COR-L47 (cell line): ENCODE measurements at regions not wholly inside any gene's neighbourhood (a gene's known extent, or its start where the extent isn't known, plus 50 kb on each side); places are given as distances from the start of the nearest gene placed in this dataset.

Source experiments
- DNase-seq: peaks from one replicate; lab custom pipeline; 2025; lab: John Stamatoyannopoulos, UW

DNA sequence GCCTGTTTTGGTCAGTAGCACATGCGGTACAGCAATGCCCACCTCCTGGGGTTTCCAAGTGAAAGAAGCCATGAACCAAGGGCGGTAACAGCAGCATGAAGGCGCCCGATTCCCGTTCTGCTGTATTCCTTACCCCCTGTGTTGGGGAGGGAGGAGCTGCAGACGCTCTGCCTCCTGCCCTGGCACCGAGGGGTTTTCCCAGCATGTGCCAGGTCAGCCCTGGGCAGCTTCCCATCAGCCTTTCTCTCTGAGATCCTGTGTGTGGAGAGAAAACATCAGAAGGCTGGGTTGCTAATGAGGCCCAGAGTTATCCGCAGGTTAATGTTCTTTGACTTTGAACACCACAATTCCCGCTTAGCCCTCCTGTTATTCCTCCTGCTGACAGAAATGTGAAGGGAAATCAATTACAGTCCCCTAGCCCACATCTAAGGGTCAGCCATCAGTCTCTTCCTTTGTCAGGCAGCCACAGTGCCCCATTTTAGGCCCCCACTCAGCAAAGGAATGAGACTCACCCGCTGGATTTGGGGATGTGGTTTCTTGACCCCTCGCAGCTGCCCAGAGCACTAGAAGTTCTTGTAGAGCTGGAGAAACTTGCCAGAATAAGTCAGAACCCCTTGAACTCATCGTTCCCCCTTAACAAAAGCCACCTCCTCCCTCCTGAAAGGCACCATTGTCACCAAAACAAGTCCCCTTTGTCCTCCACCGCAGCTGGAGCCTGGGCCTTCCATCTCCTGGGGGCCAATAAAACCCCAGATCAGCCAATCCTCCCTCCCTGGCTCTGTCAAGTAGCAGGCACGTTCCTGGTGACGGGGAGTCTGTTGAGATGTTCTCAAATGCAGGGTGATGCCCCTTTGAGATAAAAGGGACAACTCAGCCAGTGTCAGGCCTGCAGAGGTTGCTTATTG is 168.5 kb downstream of the KATNIP start:
- DNase-seq, result no peak

DNA sequence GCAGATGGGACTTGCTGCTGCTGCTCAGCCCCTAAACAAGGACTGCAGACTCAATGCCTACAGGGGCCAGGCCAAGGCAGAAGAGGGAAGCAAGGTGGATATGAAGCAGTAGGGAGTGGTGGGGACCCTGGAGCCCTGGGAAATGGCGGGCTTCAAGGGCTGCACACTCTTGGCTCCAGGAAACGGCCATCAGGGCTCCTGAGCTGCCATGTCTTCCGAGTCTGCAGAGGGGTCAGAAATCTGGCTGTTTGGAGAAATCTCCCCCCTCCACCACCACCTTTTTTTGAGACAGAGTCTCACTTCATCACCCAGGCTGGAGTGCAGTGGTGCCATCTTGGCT is 169.1 kb downstream of the KATNIP start:
- no peak for DNase-seq

DNA sequence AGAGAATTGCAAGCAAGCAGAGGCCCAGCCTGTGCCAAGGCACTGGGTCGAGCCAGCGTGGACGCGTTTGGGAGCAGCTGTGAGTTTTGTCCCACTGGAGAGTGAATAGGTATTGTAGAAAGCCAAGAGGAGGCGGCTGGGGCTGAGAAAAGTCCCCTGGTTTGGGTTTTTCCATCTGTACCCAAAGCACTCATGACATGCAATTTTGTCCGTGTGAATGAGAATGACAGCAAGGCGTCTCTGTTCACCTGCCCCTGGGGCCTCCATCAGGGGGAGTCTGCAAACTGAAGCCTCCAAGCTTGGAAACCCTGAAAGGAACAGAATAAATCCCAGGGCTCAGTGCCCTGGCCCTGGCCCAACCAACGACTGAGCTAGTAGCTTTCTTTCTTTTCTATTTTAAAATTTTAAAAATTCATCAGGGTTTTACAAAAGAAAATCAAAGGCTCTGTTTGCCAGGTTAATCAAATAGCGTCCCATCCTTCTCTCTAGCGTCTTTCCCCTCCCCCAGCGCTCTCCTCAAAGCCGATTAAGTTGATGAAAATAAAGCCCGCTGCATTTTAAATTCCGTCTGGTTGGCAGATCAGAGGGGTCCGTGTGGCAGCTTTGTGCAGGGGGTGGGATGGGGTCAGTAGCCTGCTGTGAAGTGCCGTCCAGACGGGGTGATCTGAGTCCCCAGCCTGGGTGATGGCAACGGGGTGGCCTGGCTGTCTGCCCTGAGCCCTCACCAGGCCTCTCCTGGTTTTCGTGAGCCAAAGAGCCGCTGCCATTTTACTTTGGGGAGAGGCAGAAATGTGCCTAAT is 171.0 kb downstream of the KATNIP start:
- DNase-seq, result no peak

DNA sequence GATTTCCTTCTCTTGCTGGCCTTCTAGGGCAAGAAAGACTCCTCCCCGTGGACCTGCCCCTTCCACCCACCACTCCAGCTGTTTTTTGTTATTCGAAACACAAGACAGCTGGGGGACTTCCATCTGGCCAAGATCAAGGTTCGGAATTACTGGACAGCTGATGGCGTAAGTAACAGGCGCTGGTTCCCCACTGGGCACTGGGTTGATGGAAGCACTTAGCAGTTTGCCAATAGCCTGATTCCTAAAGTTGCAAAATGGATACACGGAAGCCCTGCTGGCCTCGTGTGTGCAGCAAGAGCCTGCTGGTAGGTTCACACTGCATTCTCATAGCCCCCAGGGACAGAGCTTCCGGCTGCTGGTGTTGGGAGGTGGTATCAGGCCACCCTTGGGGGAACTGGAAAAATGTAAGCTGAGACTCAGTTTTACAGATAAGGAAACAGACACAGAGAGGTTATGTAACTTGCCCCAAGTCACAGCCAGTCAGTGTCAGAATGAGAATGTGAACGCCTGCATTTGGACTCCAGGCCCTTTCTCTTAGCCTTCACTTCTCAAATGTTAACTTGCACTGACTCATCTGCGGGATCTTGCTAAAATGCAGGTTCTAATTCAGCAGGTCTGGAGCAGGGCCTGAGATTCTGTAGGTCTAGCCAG is 171.7 kb downstream of the KATNIP start:
- DNase-seq, result no peak

DNA sequence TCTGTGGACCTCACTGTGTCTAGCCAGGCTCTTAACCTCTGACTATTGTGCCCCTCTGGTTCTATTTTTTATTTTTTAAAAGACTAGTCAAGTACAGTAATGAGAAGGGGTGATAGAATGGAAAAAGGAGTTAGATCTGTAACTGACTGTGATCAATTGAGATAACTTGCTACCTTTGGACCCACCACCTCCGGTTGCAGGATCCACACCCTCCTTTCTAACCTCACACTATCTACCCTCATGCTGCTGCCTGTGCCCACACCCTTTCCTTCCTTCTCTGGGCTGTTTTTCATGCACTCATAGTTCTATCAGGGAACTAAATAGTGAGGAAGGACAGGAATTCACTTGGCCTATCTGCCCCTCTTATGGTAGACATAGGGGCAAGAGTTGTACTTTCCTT is 172.3 kb downstream of the KATNIP start:
- DNase-seq, result no peak

DNA sequence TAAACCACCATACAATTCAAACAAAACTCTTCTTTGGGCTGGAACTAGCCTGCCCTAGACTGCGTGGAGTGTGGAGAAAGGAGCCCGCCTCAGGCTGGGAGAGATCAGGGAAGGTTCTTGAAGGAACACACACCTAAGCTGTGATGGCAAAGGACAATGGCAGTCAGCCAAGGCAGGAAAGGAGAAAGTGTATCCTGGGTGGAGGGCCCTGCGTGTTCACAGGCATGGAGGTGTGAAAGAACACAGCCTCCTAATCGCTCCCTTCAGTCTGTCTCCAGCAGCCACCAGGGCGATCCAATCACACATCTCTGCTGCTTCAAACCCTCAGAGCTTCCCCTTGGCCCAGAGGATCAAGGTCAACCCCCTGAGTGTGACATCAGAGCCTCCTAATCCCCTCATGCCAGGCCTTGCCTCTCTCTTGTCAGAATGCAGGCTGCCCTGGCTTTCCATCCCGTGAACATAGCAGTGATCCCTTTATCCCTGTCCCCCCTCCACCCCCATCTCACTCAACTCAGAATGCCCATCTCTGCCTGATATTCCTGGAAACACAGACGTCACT is 173.0 kb downstream of the KATNIP start:
- no peak for DNase-seq

DNA sequence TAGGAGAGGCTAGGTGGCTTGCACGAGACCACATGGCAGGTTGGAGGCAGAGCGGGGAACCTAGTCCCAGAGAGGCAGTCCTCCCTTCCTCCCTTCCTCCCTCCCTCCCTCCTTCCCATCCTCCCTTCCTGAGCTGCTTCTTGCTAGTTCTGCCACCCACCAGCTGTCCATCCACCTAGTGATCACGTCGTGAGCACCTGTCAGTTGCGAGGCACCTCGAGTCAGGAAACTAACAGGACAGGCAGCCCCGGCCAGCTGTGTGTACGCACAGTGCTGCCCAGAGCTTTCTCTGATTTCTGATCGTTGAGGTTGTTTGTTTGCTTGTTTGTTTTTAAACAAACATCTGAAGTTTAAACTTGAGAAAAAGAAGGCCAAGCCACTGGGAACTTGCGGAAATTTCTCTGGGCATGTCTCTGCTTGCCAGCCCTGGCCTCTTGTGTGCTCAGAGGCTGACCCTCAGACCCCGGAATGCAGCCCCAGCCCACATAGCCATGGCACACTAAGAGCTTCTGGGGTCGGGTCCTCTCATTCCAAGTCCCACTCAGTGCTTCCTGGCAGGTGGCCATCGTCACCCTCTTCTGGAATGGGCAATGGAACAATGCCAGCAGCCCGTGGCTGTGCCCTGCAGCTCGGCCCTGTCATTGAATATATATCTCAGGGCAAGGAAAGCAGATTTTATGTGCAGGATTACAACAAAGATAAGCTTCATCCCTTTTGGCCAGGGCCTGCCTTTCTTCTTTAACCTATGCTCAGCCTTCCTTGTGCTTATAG is 174.0 kb downstream of the KATNIP start:
- no peak for DNase-seq

DNA sequence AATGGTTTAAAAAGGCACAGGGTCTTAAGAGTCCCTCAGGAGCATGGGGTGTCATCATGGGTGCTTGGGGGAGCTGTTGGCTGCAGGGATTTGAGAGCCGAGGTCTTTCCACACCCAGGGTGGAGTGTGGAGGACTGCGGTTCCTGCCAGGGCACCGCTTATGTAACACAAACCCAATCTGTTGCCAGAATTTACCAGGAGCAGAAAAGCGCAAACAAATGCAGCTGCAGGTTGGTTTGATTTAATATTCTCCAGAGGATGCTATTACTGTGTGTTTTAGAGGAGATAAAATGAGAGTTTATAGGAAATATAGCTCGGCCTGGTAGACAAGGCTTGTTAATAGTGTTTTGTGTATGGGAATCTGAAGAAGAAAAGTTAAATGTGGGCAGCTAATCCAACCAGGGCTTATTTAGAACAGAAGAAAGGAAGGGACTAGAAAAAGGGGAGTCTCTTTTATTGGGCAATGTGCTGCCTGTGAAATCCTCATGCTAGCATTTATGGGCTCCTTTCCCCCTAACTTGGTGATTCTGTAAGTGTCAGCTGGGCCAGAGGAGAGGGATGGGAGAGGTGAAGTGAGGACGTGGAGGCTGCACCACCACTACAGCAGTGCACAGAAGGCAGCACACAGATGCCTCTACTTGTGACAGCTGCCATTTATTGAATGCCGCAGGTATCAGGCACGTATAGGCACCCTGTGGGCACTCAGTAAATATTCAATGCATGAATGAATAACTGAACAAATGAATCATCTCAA is 174.7 kb downstream of the KATNIP start:
- no peak for DNase-seq

DNA sequence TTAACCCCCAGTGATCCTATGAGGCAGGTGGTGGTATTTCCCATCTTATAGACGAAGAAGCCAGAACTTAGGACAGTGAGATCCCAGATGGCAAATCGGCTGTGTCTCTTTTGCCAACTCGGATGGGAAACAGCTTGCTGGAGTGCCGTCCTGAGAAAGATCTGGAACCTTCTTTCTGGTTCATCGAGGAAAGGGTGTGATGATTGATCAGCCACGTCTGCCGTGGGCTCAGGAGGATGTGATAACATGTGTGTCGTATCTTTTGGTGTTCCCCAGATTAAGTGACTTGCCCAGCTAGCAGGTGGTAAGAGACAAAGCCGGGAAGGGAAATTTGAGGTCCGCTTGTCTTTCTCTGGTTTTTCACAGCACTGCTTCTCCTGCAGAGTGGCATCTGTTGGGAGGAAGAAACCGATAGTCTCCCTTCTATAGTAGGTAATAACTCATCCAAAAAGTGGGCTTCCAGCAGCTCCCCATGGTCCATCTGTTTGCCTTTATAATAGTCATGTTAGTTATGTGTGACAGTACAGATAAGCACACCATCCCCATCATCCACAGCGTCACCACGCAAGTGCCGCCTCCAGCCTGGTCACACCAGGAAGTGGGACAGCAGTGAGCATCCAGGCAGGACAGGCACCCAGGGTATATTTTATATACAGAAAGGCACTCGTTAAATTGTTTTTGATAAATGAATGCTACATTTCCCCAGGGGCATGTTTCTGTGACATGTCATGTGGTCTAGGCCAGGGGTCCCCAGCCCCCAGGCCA is 175.5 kb downstream of the KATNIP start:
- no peak for DNase-seq

DNA sequence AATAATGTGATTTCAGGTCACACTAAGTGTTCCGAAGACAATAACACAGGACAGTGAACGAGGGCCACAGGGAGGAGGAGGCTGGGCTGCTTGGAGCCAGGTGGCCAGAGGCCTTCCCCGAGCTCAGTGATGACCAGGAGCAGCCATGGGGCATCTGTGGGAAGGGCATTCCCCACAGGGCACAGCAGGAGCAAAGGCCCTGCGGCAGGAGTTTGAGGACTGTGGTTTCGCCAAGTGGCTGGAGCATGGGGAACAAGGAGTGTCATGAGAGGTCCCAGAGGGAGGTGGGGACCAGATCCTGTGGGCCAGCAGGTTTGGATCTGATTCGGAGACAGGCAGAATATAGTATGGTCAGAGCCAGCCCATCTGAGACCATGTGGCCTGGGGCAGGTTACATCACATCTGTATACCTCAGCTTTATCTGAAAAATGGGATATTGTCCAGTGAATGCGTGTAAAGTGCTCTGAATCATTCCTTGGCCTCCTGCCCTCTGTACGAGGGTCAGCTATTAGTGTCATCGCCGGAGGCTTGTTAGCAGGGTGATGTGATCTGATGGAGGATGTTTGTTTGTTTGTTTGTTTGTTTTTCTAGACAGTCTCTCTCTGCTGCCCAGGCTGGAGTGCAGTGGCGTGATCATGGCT is 176.8 kb downstream of the KATNIP start:
- no peak for DNase-seq

DNA sequence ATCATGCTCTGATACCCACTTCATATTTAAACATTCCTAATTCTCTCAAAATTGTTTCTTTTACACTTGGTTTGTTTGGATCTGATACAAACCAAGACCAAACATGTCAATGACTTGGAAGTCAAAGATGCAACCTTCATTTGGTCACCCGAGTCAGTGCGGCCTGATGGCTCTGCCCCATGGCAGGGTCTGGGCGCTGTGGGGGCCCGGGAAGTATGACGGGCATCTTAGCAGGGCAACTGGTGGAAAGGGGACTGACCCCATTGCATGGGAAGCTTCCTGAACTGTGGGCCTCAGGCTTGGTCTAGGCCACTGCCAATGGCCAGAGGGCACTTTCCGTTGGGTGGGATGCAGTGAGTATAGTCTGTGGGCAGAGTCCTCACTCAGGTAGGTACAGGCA is 178.0 kb downstream of the KATNIP start:
- no peak for DNase-seq

DNA sequence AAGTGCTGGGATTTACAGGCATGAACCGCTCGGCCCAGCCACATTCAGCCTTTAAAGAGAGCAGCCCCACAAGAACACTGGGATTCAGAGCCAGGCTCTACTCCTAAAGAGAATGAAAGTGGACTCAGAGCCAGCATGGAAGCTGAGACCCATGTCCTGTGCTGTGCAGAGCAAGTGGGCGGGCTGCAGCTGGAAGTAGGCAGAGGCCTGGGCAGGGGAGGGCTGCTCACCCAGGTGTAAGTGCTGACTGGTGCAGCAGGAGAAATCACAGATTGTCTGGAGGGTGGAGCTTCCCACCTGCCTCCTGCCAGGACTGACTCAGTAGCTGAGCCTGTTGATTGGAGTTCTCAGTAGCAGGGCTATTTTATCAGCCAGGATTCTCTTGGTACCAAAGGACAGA is 178.7 kb downstream of the KATNIP start:
- DNase-seq, result no peak

DNA sequence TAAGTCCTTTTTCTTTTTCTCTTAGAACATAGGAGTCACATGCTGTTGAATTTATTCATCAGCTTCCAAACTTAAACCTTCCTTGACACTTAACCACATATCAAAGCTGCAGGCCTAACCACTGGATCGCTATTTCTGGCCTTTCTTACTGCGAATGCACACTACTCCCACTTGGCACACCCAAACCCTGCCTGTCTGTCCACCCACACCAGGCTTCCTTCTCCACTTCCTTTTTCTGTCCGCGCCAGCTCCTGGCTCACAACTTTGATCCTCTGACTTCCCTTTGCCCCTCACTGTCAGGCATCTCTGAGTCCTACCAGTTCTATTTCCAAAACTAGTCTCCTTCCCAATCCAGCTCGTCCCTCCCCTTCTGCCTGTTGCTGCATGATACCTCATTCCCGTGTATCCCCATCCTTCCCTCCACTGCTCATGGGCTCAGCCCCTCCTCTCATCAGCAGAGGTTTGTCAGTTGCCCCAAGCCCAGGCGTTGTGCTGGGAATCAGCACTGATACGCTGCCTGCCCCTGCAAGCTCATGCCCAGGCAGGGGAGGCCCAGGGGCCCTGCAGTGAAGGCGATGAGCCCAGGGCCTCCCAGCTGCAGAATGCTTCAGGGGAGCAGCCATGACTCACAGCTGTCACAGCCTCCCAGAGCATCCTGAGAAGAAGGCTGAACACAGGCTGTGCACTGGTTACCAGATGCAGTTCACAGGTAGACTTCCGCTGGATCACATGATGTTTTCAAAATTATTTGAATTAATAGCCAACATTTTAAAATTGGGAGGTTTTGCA is 179.8 kb downstream of the KATNIP start:
- DNase-seq, result no peak

DNA sequence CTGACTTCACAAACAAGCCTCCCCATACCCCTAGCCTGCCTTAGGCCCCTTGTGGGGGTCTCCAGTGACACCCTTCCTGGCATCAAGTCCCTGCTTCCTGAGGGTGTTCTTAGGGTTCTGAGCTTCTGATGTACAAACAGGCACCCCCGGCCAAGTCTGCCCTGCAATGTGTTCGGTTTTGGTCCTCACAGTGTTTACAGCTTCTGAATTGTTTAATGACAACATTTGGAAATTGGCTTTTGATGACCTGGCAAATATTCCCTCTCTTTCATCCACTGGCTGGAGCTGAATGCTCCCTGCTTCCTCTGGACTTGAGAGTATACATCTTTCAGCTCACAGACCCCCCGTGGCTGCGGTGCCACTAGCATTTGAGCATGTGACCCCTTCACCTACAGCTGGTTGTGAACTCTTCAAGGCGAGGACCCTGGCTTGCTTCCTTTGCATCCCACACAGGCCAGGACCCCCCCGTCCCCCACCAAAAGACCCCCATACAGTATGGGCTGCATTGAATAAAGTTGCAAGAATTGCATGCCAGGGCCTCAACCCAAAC is 180.8 kb downstream of the KATNIP start:
- DNase-seq, result no peak

DNA sequence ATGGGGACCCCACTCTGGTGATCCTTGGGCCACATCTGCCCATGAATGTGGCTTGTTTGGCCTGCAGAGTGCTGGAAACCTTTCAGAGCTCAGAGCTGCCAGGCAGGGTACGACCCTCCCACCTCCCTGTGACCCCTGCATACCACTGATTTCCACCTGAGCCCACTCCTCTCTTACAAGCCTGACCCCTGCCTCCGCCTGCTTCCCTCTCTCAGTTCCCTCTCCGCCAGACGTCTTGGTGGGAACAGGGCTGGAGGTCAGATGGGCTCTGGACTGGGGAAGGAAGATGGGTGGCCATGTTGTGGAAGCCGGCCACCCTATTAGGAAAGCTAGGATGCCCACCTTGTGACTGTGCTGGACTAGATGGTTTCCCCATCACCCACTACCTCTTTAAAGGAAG is 185.1 kb downstream of the KATNIP start:
- no peak for DNase-seq

DNA sequence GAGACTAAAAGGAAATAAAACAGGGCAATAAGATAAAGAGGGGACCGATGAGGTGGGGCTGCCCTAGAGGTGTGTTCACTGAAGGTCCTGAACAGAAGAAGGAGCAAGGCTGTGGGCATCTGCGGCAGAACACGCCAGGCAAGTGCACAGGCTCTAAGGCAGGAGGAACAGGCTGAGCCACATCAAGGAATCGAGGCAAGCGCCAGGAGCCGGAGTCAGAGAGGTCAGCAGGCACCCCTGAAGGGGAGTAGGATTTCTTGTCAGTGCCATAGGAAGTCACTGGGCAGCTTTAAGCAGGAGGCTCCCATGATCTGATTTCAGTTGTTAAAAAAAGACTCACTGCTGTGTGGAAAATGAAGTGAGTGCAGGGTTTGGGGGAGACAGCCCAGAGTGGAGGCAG is 186.5 kb downstream of the KATNIP start:
- no peak for DNase-seq

DNA sequence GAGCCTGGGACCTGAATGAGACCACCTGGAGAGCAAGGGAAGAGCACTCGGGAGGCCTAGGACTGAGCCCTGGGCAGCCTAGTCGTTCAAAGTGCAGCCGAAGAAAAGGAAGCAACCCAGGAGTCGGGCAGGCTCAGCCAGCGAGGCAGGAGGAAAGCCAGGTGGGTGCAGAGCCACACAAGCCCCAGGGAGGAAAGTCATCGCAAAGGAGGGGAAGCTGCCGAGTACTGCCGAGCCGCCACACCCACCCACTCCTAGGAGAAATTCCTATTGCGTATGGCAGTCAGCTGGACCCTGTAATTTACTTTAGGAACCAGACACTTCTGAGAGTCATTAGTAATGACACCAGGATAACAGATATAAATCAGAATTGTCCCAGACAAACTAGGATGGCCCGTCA is 187.6 kb downstream of the KATNIP start:
- no peak for DNase-seq
